AG08395 (cell line): ENCODE measurements at regions not wholly inside any gene's neighbourhood (a gene's known extent, or its start where the extent isn't known, plus 50 kb on each side); places are given as distances from the start of the nearest gene placed in this dataset.
"Not testable (repeated sequence)": the region's sequence is repeated elsewhere in the genome, so short reads cannot be mapped to it uniquely, and the experiment has no call there.

Source experiments
- DNase-seq: peaks from one replicate; pipeline ENCODE4 v3.0.0; 2012; ENCODE audit warnings: mixed read lengths, low spot score

- no peak for DNase-seq
These were observed 142.8 kb upstream of the RAI2 start for GRCh38 chrX:18003876-18004275.

- DNase-seq, result no peak
These were observed 141.7 kb upstream of the RAI2 start for GRCh38 chrX:18002791-18003190.

DNA sequence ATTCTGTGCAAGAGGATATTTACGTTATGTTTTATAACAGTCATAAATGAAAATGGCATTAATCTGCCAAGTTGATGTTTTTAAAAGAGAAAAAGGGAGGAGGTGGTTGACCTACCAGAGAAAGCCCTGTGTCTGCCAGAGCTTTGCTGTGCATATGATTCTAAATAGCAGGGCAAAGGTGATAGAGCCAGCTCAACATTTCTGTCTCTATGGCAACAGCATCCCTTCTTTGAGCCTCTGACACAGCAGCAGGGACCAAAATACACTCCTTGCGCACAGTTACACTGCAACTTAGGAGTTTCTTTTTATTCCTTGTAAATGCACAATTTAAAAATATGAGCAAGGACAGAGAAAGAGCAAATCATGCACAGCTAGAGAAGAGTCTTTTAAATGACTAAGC, 133.3 kb upstream of the RAI2 start:
- no peak for DNase-seq

- no peak for DNase-seq
These were observed 132.0 kb upstream of the RAI2 start for GRCh38 chrX:17993062-17993461.

DNA sequence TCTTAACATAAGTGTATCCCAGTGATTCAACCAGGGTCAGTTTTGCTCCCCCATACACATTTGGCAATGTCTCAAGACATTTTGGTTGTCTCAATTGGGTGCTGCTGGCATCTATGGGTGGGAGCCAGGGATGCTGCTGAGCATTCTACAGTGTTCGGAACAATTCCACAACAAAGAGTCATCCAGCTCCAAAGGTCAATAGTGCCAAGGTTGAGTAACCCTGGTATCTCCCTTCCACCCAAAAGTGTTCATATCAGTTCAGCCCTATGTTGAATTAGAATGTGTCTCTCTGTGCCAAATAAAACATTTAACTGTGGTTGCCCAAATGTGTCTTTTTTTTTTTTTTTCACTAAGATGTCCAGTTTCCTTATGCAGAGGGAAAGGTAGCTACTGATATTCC, 129.4 kb upstream of the RAI2 start:
- no peak for DNase-seq

GRCh38 chrX:17987783-17988182, 126.7 kb upstream of the RAI2 start:
- no peak for DNase-seq

GRCh38 chrX:17986977-17987376, 125.9 kb upstream of the RAI2 start:
- DNase-seq, result no peak

- no peak for DNase-seq
These were observed 125.3 kb upstream of the RAI2 start for GRCh38 chrX:17986440-17986839.

DNA sequence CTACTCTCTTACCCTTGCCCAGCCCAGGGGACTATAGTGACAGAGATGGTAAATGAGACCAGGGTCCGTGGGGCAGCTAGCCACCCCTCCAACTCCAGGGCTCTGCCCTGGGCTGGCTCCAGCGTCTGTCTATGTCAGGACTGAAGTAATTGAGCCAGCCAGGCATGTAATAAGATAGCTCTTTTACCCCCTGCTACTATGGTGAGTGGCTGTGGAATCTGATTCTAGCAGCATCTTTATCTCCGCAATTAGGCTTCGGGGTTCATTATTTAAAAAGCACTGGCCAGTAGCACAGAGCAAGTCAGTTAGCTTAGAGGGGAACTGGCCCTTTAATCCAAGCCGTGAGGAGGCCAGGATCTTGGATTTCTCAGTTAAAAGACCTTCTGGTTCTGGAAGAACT, 123.3 kb upstream of the RAI2 start:
- no peak for DNase-seq

- DNase-seq, result no peak
These were observed 122.3 kb upstream of the RAI2 start for GRCh38 chrX:17983389-17983788.

- DNase-seq, result no peak
These were observed 116.6 kb upstream of the RAI2 start for GRCh38 chrX:17977696-17978095.

DNA sequence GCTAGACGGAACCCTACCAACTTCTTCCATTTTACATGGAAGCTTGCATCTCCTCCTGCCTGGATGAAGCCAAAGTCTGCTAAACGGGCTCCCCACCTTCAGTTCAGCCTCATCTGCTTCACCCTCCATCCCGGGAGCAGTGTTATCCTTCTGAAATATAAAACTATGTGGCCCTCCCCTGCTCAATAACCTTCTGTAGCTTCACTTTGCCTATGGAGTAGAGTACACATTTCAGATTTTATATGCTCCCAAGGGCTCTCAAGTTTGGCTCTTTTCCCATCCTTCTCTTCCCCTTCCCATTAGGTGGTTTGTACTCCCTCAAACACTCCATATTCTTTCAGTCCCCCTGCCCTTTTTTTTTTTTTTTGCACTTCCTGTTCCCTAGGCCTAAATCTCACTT, 115.9 kb upstream of the RAI2 start:
- DNase-seq, result no peak

- DNase-seq, result not testable (repeated sequence)
These were observed 114.3 kb upstream of the RAI2 start for GRCh38 chrX:17975349-17975748.

DNA sequence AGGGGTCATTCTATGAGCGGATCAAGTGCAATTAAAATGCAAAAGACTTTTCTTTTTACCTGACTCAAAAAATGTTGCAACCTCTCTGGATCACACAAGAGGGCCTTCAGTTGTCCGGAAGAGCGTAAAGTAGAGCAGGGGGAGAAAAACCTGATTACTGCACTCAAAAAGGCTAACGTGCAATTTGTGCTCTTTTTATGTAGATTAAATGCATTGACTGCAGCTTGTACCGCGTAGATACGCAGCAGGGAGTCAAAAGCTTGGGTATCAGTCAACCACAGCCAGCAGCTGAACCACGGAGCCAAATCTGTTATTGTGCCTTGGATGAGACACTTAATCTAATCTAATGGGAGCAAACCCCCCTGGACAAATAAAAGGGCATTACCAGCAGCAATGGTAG, 107.3 kb upstream of the RAI2 start:
- DNase-seq, result no peak

GRCh38 chrX:17967888-17968287, 106.8 kb upstream of the RAI2 start:
- DNase-seq, result no peak

DNA sequence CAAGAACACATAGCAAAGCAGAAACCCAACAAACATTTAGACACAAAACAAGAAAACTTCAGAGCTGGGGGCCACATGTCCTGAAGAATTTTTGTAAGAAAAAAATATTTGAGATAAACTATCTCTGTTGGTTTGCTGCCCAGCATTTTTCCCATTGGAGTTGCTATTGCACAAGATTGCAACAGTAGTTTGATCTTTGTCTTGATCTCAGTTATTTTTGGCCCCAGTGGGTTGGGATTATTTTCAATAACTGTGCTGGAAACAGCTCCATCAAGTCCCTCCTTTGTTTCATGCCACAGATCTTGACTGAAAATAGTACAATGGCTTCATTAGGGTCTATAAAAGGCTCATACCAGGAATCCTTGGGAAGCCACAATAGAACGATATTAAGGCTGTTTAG, 103.8 kb upstream of the RAI2 start:
- DNase-seq, result no peak

GRCh38 chrX:17960891-17961290, 99.8 kb upstream of the RAI2 start:
- DNase-seq, result no peak

- peak; percentile 10 for DNase-seq
These were observed 83.9 kb upstream of the RAI2 start for GRCh38 chrX:17944833-17945497.

- DNase-seq, result not testable (repeated sequence)
These were observed 80.1 kb upstream of the RAI2 start for GRCh38 chrX:17941171-17941570.

DNA sequence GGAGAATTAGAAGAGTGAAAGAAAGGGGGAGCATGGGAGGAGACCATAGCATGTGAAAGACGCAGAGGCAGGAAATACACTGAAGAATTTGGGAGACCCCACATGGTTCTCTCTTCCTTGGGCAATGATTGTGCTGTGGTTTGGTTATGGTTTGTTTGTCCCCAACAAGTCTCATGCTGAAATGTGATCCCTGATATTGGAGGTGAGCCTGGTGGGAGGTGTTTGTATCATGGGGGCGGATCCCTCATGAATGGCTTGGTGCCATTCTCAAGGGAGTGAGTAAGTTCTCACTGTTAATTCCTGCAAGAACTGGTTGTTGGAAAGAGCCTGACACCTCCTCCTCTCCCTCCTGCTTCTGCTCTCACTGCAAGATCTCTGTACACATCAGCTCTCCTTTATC, 78.6 kb upstream of the RAI2 start:
- no peak for DNase-seq

DNA sequence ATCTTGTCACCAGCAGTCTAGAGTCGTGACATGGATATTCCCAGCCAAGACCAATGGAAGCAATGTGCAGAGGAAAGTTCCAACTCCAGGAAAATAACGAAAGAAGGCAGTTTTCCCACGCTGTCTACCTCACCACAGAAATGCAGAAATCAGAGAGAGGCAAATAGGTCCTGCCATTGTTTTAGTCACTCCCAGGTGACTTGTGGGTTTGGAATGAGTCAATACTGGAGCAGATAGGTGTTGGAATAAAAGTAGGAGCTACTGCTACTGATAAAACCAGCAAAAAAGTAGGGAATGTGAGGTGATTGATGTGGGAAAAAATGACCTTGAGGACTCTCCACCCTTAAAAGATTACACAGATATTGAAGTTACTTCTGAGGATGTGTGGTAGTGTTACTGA, 72.8 kb upstream of the RAI2 start:
- DNase-seq, result no peak

DNA sequence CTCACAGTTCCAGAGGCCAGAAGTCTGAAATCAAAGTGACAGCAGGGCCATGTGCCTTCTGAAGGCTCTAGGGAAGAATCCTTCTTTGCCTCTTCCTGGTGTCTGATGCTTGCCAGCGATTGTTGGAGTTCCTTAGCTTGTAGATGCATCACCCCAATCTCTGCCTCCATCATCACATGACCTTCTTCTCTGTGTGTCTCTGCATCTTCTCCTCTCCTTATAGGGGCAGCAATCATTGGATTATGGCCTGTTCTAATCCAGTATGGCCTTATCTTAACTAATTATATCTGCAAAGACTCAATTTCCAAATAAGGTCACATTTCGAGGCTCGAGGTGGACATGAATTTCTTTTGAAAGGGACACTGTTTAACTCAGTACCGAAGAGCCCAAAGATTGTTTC, 71.7 kb upstream of the RAI2 start:
- no peak for DNase-seq

DNA sequence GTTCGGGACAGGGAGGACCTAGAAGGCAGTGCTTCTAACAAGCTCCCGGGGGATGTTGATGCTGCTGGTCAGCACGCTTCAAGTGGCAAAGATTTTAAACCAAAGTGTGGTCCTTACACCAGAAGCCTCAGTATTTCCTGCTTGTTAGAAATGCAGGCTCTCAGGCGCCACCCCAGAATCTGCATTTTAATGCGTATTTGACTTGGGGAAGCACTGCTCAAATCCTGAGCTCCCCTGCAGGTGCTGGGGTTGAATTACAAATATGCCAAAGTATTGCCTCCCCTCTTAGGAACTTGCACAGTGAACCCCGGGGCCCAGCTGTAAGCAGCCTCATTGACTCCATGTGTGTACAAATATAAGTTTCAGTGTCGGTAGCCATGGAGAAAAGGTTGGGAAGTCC, 70.8 kb upstream of the RAI2 start:
- DNase-seq, result no peak

GRCh38 chrX:17930850-17931249, 69.8 kb upstream of the RAI2 start:
- no peak for DNase-seq

DNA sequence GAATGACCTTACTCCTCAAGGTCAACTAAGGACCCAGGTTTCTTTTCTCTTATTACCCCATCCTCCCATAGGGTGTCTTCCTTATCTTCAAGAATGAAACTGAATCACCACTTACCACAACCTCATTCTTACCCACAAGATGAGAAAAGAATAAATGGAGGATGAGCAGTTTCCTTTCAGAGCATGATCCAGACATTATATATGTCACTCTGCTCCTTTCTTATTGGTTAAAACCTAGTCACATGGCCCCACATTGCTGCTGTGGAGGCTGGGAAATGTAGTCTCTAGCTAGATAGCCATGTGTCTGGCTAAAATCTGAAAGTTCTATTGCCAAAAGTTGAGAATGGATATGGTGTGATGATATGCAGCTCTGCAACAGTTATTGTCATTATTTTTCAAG, 62.4 kb upstream of the RAI2 start:
- no peak for DNase-seq
